Stimulated activated CD4-positive, alpha-beta T cell treated with anti-CD3 and anti-CD28 coated beads, Interleukin-12 subunit alpha, Interleukin-12 subunit beta, amount 100 ng/mL, for 48 hours (primary cell): ENCODE measurements at regions not wholly inside any gene's neighbourhood (a gene's known extent, or its start where the extent isn't known, plus 50 kb on each side); places are given as distances from the start of the nearest gene placed in this dataset.
"Not testable (repeated sequence)": the region's sequence is repeated elsewhere in the genome, so short reads cannot be mapped to it uniquely, and the experiment has no call there.

Experiments used
- DNase-seq, 3 donors: peaks; one replicate each; pipeline ENCODE4 v3.0.0-alpha.2; 2020; ENCODE audit warnings: low read depth in 2 of 3, low spot score in 1 of 3

- DNase-seq, result no peak
Observed at GRCh38 chr7:42573881-42574672, 337.1 kb upstream of the GLI3 start.

- DNase-seq, result no peak
Observed at GRCh38 chr7:42572561-42572960, 335.6 kb upstream of the GLI3 start.

GRCh38 chr7:42572056-42572455 is 335.0 kb upstream of the GLI3 start:
- DNase-seq, result no peak

GRCh38 chr7:42570944-42571343 is 333.9 kb upstream of the GLI3 start:
- DNase-seq, result no peak

- no peak for DNase-seq
Observed at GRCh38 chr7:42567051-42567450, 330.0 kb upstream of the GLI3 start.

- no peak for DNase-seq
Observed at GRCh38 chr7:42561797-42562196, 324.8 kb upstream of the GLI3 start.

- DNase-seq, result no peak
Observed at GRCh38 chr7:42560866-42561265, 323.9 kb upstream of the GLI3 start.

GRCh38 chr7:42554932-42555331 is 317.9 kb upstream of the GLI3 start:
- DNase-seq, result not testable (repeated sequence)

- no peak for DNase-seq
Observed at GRCh38 chr7:42552227-42552626, 315.2 kb upstream of the GLI3 start.

- no peak for DNase-seq
Observed at GRCh38 chr7:42550706-42551470, 313.9 kb upstream of the GLI3 start.

- DNase-seq, result no peak
Observed at GRCh38 chr7:42549866-42550485, 313.0 kb upstream of the GLI3 start.

GRCh38 chr7:42548816-42549611 is 312.0 kb upstream of the GLI3 start:
- DNase-seq, result no peak

- DNase-seq, result no peak
Observed at GRCh38 chr7:42545049-42545724, 308.2 kb upstream of the GLI3 start.

- no peak for DNase-seq
Observed at GRCh38 chr7:42543953-42544352, 306.9 kb upstream of the GLI3 start.

- not testable (repeated sequence) for DNase-seq
Observed at GRCh38 chr7:42542446-42542845, 305.4 kb upstream of the GLI3 start.

GRCh38 chr7:42534441-42534840 is 297.4 kb upstream of the GLI3 start:
- DNase-seq, result no peak

- DNase-seq, result no peak
Observed at GRCh38 chr7:42527004-42527403, 290.0 kb upstream of the GLI3 start.

GRCh38 chr7:42522227-42522991 is 285.4 kb upstream of the GLI3 start:
- DNase-seq, result no peak

GRCh38 chr7:42511027-42511426 is 274.0 kb upstream of the GLI3 start:
- no peak for DNase-seq

GRCh38 chr7:42506097-42506496 is 269.1 kb upstream of the GLI3 start:
- no peak for DNase-seq
